NOMO-1 treated with DMSO at 0.1 percent for 48 hours (cell line): ENCODE measurements at regions not wholly inside any gene's neighbourhood (a gene's known extent, or its start where the extent isn't known, plus 50 kb on each side); places are given as distances from the start of the nearest gene placed in this dataset.

ENCODE experiments used
- DNase-seq: peaks from one replicate; lab custom pipeline; 2025; ENCODE audit not compliant: unreplicated experiment; lab: John Stamatoyannopoulos, UW

- DNase-seq = no peak
These were observed 176.4 kb downstream of the AHR start for GRCh38 chr7:17474724-17475344.

GRCh38 chr7:17477182-17477581, 178.7 kb downstream of the AHR start:
- DNase-seq = no peak

- DNase-seq = no peak
These were observed 182.7 kb downstream of the AHR start for GRCh38 chr7:17481118-17481517.

GRCh38 chr7:17485368-17485767, 186.9 kb downstream of the AHR start:
- no peak for DNase-seq

- DNase-seq = no peak
These were observed 187.5 kb downstream of the AHR start for GRCh38 chr7:17485904-17486303.

GRCh38 chr7:17486835-17487234, 188.4 kb downstream of the AHR start:
- no peak for DNase-seq

GRCh38 chr7:17487343-17487742, 188.9 kb downstream of the AHR start:
- no peak for DNase-seq

GRCh38 chr7:17488829-17489228, 190.4 kb downstream of the AHR start:
- peak; percentile 50 for DNase-seq

GRCh38 chr7:17489961-17490360, 191.5 kb downstream of the AHR start:
- DNase-seq = peak; percentile 13

- no peak for DNase-seq
These were observed 192.4 kb downstream of the AHR start for GRCh38 chr7:17490825-17491224.

- no peak for DNase-seq
These were observed 194.0 kb downstream of the AHR start for GRCh38 chr7:17492437-17492836.

- peak; percentile 96 for DNase-seq
These were observed 195.0 kb downstream of the AHR start for GRCh38 chr7:17493446-17493845.

GRCh38 chr7:17495655-17496394, 197.4 kb downstream of the AHR start:
- no peak for DNase-seq

GRCh38 chr7:17497136-17497535, 198.7 kb downstream of the AHR start:
- no peak for DNase-seq

GRCh38 chr7:17497549-17498167, 199.2 kb downstream of the AHR start:
- no peak for DNase-seq

- no peak for DNase-seq
These were observed 199.8 kb downstream of the AHR start for GRCh38 chr7:17498230-17498629.

GRCh38 chr7:17500736-17501135, 202.3 kb downstream of the AHR start:
- DNase-seq = no peak

- no peak for DNase-seq
These were observed 203.2 kb downstream of the AHR start for GRCh38 chr7:17501441-17502212.

GRCh38 chr7:17502213-17503060, 204.0 kb downstream of the AHR start:
- DNase-seq = no peak

GRCh38 chr7:17506095-17506494, 207.6 kb downstream of the AHR start:
- no peak for DNase-seq

- no peak for DNase-seq
These were observed 208.1 kb downstream of the AHR start for GRCh38 chr7:17506596-17506995.
